Activated CD4-positive, alpha-beta memory T cell treated with anti-CD3 and anti-CD28 coated beads, Interleukin-2, amount 10 ng/mL, durations not matched to agents 7 days and 5 days (primary cell): ENCODE measurements at regions not wholly inside any gene's neighbourhood (a gene's known extent, or its start where the extent isn't known, plus 50 kb on each side); places are given as distances from the start of the nearest gene placed in this dataset.

Source experiments
- CTCF ChIA-PET: fragments of 350-600 bp; sonication (Branson Sonifier 250); formaldehyde crosslinking; loops from one replicate; lab custom pipeline; 2021; ENCODE audit warnings: antibody characterized with exemption, inconsistent platforms; lab: Charles Lee
- POLR2A ChIA-PET: fragments of 350-600 bp; sonication (Branson Sonifier 250); formaldehyde crosslinking; loops from one replicate; lab custom pipeline; 2021; ENCODE audit warnings: antibody characterized with exemption; lab: Charles Lee
- DNase-seq: peaks from one replicate; pipeline ENCODE4 v3.0.0-alpha.2; 2020
- H3K27ac Mint-ChIP-seq: one replicate; pipeline ENCODE4 v1.8.0; 2021; ENCODE audit warnings: mild to moderate bottlenecking, mixed read lengths
- H3K27me3 Mint-ChIP-seq: one replicate; pipeline ENCODE4 v1.8.0; 2021; ENCODE audit warnings: mixed read lengths
- H3K36me3 Mint-ChIP-seq: one replicate; pipeline ENCODE4 v1.8.0; 2021; ENCODE audit warnings: low read depth, mixed read lengths
- H3K4me1 Mint-ChIP-seq: one replicate; pipeline ENCODE4 v1.8.0; 2021; ENCODE audit warnings: mixed read lengths
- H3K4me3 Mint-ChIP-seq: one replicate; pipeline ENCODE4 v1.8.0; 2021; ENCODE audit warnings: mild to moderate bottlenecking, mixed read lengths
- H3K9me3 Mint-ChIP-seq: one replicate; pipeline ENCODE4 v1.8.0; 2021; ENCODE audit warnings: mixed read lengths

DNA sequence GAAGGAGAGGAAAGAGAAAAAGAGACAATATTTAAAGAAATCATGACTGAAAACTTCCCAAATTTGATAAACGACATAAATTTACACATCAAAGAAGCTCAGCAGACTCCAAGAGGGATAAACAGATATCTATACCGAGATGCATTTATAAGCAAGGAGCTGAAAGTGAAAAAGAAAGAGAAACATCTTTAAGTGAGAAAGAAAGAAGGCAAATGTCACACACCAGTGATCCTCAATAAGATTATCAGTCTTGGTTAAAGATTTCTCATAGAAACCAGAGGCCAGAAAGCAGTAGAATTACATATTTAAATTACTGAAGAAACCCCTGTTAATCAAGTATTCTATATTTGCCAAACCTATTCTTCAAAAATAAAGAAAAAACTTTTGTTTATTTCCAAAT, 424.2 kb downstream of the SLC16A7 start:
- Mint-ChIP-seq H3K4me3 (no peak overlapping the region), H3K4me1 (no peaks in the 10 kb centered on the region), H3K36me3 (no peaks in the 10 kb centered on the region), H3K27ac (no peak overlapping the region), H3K9me3 (no peaks in the 10 kb centered on the region), H3K27me3 (no peaks in the 10 kb centered on the region)
- ChIA-PET POLR2A (no interaction called here), CTCF (no interaction called here)
- no peak for DNase-seq

DNA sequence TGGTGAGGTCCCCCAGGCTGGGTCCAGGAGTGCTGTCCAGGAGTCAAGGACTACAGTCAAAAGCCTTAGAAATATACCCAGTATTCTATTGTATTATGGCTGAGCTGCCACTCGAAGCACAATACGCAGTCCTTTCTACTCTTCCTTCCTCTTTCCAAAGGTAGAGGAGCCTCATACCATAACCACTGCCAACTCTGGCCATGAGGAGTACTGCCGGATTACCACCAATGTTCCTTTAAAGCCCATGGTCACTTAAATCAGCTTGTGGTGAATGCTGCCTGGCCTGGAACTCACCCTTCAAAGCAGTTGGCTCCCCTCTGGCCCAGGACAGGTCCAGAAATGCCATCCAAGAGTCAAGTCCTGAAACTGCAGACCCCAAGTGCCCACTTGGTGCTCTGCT, 425.4 kb downstream of the SLC16A7 start:
- H3K9me3 Mint-ChIP-seq, result no peaks in the 10 kb centered on the region
- CTCF ChIA-PET, result no interaction called here
- no peak for DNase-seq
- no peak overlapping the region for H3K4me3 Mint-ChIP-seq
- no peak overlapping the region for H3K27ac Mint-ChIP-seq
- H3K4me1 Mint-ChIP-seq, result no peaks in the 10 kb centered on the region
- no peaks in the 10 kb centered on the region for H3K36me3 Mint-ChIP-seq
- H3K27me3 Mint-ChIP-seq, result no peaks in the 10 kb centered on the region
- POLR2A ChIA-PET, result no interaction called here

GRCh38 chr12:60027266-60027665, 431.4 kb downstream of the SLC16A7 start:
- no peaks in the 10 kb centered on the region for H3K9me3 Mint-ChIP-seq
- ChIA-PET POLR2A (no interaction called here), CTCF (interaction anchor here (0.6 kb wide), 1 partner anchor 601 kb away, joined by 3 read pairs; no protein-coding TSS in a partner anchor)
- no peak for DNase-seq
- no peak overlapping the region for H3K4me3 Mint-ChIP-seq
- no peaks in the 10 kb centered on the region for H3K4me1 Mint-ChIP-seq
- no peak overlapping the region for H3K27ac Mint-ChIP-seq
- H3K36me3 Mint-ChIP-seq, result no peaks in the 10 kb centered on the region
- H3K27me3 Mint-ChIP-seq, result no peaks in the 10 kb centered on the region

GRCh38 chr12:60034147-60034546, 438.3 kb downstream of the SLC16A7 start:
- DNase-seq, result no peak
- no peaks in the 10 kb centered on the region for H3K4me1 Mint-ChIP-seq
- no peaks in the 10 kb centered on the region for H3K27me3 Mint-ChIP-seq
- H3K36me3 Mint-ChIP-seq, result no peaks in the 10 kb centered on the region
- ChIA-PET POLR2A (no interaction called here), CTCF (no interaction called here)
- H3K9me3 Mint-ChIP-seq, result peaks cover 15% of the 10 kb centered on the region
- no peak overlapping the region for H3K4me3 Mint-ChIP-seq
- no peak overlapping the region for H3K27ac Mint-ChIP-seq

DNA sequence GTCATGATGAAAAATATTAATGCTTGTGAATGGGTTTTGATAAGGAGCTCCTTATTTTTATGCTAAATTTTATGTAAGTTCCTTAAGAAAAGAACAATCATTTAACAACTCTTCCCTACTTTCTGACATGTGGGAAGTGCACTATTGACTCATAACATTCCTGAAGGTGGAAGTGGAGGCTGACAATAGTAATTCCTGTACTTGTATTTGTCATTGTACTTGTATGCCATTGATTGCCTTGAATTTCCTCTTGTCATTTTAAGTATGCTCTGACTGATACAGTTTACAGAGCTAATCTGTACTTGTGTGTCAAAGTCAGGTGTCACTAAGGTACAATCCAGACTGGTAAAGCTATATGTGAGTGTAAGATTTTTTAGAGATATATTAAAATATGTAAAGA, 440.0 kb downstream of the SLC16A7 start:
- POLR2A ChIA-PET, result no interaction called here
- no peaks in the 10 kb centered on the region for H3K36me3 Mint-ChIP-seq

DNA sequence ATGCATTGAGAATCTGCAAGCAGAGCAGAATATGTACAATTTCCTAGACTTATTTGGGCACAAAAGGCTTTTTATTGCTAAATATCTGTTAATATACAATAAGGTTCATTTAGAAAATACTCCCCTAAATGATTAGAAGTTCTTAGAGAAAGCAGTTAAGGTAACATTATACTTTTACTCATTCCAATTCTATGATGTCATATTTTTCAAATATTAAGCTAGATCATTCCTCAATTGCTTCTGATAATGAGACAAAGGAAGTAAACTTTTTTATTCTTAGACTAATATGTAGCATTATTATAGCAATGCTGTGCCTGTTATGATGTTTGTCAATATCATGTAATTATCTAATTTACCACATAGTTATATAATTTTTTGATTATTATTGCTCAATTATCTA, 447.0 kb downstream of the SLC16A7 start:
- ChIA-PET POLR2A (no interaction called here), CTCF (no interaction called here)
- no peak for DNase-seq
- Mint-ChIP-seq H3K36me3 (no peaks in the 10 kb centered on the region), H3K4me3 (no peak overlapping the region), H3K4me1 (no peaks in the 10 kb centered on the region), H3K27ac (no peak overlapping the region), H3K27me3 (no peaks in the 10 kb centered on the region), H3K9me3 (peaks cover 9% of the 10 kb centered on the region)

More for the DNA sequence above, 440.0 kb downstream of the SLC16A7 start:
- CTCF ChIA-PET, result no interaction called here
- Mint-ChIP-seq H3K27ac (no peak overlapping the region), H3K27me3 (no peaks in the 10 kb centered on the region), H3K4me1 (no peaks in the 10 kb centered on the region), H3K9me3 (peaks cover 15% of the 10 kb centered on the region), H3K4me3 (no peak overlapping the region)
- no peak for DNase-seq

- POLR2A ChIA-PET, result no interaction called here
- Mint-ChIP-seq H3K27ac (no peak overlapping the region), H3K4me1 (no peaks in the 10 kb centered on the region), H3K9me3 (peaks cover 5% of the 10 kb centered on the region), H3K4me3 (no peak overlapping the region), H3K27me3 (no peaks in the 10 kb centered on the region), H3K36me3 (no peaks in the 10 kb centered on the region)
- no peak for DNase-seq
- CTCF ChIA-PET, result no interaction called here
Measured at GRCh38 chr12:60043236-60043635, 447.4 kb downstream of the SLC16A7 start.

GRCh38 chr12:60052483-60052882, 456.7 kb downstream of the SLC16A7 start:
- H3K27me3 Mint-ChIP-seq, result no peaks in the 10 kb centered on the region
- peaks cover 2% of the 10 kb centered on the region for H3K9me3 Mint-ChIP-seq
- DNase-seq, result no peak
- ChIA-PET POLR2A (no interaction called here), CTCF (no interaction called here)
- H3K27ac Mint-ChIP-seq, result no peak overlapping the region
- no peak overlapping the region for H3K4me3 Mint-ChIP-seq
- no peaks in the 10 kb centered on the region for H3K4me1 Mint-ChIP-seq
- no peaks in the 10 kb centered on the region for H3K36me3 Mint-ChIP-seq

DNA sequence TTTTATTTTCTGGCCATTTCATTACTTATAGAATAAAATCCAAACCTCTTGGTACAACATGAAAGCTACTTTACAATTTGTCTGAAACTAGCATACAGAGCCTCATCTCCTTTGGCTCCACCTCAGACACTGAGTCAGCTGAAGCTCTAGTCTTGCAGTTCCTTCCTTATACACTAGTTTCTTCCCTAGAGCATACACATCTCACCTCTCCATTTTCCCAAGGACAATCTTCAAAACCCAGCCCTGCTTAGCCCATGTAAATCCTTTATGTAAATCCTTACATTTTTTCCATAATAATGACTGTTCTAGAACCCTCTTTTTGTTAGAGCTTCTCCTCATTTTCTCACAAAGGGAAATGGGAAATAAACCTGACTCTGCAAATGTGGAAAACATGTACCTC, 463.4 kb downstream of the SLC16A7 start:
- no peak overlapping the region for H3K27ac Mint-ChIP-seq
- POLR2A ChIA-PET, result no interaction called here
- H3K4me1 Mint-ChIP-seq, result no peaks in the 10 kb centered on the region
- H3K9me3 Mint-ChIP-seq, result no peaks in the 10 kb centered on the region
- CTCF ChIA-PET, result no interaction called here
- H3K27me3 Mint-ChIP-seq, result no peaks in the 10 kb centered on the region
- no peak overlapping the region for H3K4me3 Mint-ChIP-seq
- no peaks in the 10 kb centered on the region for H3K36me3 Mint-ChIP-seq
- no peak for DNase-seq

DNA sequence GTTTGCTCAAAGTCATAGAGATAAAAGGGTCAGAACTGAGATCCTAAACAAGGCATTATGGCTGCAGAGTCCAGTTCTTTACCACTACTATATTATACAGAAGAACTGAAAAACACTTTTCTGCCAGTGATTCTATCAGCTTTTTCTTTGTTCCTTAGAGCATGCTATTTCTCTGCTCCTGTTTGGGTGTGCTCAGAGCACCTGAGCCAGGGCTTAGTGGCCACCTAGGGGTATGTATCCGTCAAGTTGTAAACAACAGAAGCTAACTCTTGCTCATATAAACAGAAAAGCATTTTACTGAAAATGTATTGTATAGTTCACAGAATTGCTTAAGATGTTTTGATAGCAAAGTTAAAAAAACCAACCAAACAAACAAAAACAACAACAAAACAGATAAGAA, 470.8 kb downstream of the SLC16A7 start:
- no peaks in the 10 kb centered on the region for H3K27me3 Mint-ChIP-seq
- no peak overlapping the region for H3K4me3 Mint-ChIP-seq
- ChIA-PET POLR2A (no interaction called here), CTCF (no interaction called here)
- no peaks in the 10 kb centered on the region for H3K4me1 Mint-ChIP-seq
- H3K9me3 Mint-ChIP-seq, result no peaks in the 10 kb centered on the region
- no peaks in the 10 kb centered on the region for H3K36me3 Mint-ChIP-seq
- no peak overlapping the region for H3K27ac Mint-ChIP-seq
- DNase-seq, result no peak

DNA sequence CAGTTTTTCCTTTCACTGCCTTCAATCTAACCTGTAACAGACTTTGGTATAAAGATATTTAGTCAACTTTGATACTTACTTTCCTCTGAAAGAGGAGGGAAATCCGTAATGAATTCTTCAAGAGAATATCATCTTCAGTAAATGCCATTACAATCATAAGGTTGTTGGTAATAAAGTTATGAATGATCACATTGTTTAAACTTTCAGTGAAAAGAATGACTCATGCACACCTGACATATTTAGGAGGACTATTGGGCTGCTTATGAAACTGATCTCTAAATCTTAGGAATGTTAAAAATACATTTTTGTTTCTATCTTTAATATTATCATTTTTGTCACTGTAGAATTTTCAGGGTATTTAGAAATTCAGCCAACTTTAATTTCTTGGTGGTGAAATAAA, 474.7 kb downstream of the SLC16A7 start:
- H3K27me3 Mint-ChIP-seq, result no peaks in the 10 kb centered on the region
- H3K9me3 Mint-ChIP-seq, result no peaks in the 10 kb centered on the region
- no peaks in the 10 kb centered on the region for H3K4me1 Mint-ChIP-seq
- H3K4me3 Mint-ChIP-seq, result no peak overlapping the region
- ChIA-PET POLR2A (no interaction called here), CTCF (no interaction called here)
- no peak for DNase-seq
- H3K36me3 Mint-ChIP-seq, result no peaks in the 10 kb centered on the region
- no peak overlapping the region for H3K27ac Mint-ChIP-seq

- H3K27ac Mint-ChIP-seq, result no peak overlapping the region
- DNase-seq, result no peak
- H3K27me3 Mint-ChIP-seq, result no peaks in the 10 kb centered on the region
- no peaks in the 10 kb centered on the region for H3K4me1 Mint-ChIP-seq
- no peak overlapping the region for H3K4me3 Mint-ChIP-seq
- ChIA-PET POLR2A (no interaction called here), CTCF (no interaction called here)
- H3K36me3 Mint-ChIP-seq, result no peaks in the 10 kb centered on the region
- no peaks in the 10 kb centered on the region for H3K9me3 Mint-ChIP-seq
Measured at GRCh38 chr12:60071759-60072191, 475.9 kb downstream of the SLC16A7 start.

DNA sequence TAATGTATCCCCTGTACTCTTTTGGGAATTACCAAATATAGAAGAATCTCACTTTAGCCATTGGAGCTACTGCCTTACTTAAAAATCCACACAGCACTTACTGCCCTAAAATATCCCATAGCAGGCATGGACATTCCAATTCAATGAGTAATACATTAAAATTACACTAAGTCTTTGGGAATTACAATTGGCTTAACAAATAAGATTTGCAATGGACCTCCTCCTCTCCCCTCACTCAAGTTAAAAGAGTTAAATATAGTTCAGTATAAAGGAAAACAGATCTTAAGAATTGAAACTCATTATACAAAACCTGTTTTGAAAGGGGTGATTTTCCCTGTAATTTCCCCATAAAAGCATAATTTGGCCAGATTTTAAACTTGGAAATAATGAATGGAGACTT, 477.1 kb downstream of the SLC16A7 start:
- no peaks in the 10 kb centered on the region for H3K27me3 Mint-ChIP-seq
- no peak overlapping the region for H3K27ac Mint-ChIP-seq
- DNase-seq, result no peak
- POLR2A ChIA-PET, result no interaction called here
- H3K36me3 Mint-ChIP-seq, result no peaks in the 10 kb centered on the region
- no peak overlapping the region for H3K4me3 Mint-ChIP-seq
- H3K4me1 Mint-ChIP-seq, result no peaks in the 10 kb centered on the region
- no peaks in the 10 kb centered on the region for H3K9me3 Mint-ChIP-seq
- CTCF ChIA-PET, result no interaction called here

GRCh38 chr12:60075091-60075490, 479.3 kb downstream of the SLC16A7 start:
- DNase-seq, result no peak
- Mint-ChIP-seq H3K36me3 (no peaks in the 10 kb centered on the region), H3K27ac (no peak overlapping the region), H3K9me3 (no peaks in the 10 kb centered on the region), H3K4me3 (no peak overlapping the region), H3K27me3 (no peaks in the 10 kb centered on the region), H3K4me1 (no peaks in the 10 kb centered on the region)
- POLR2A ChIA-PET, result no interaction called here
- CTCF ChIA-PET, result no interaction called here

- no peaks in the 10 kb centered on the region for H3K4me1 Mint-ChIP-seq
- DNase-seq, result no peak
- no peaks in the 10 kb centered on the region for H3K36me3 Mint-ChIP-seq
- H3K9me3 Mint-ChIP-seq, result no peaks in the 10 kb centered on the region
- POLR2A ChIA-PET, result no interaction called here
- no peak overlapping the region for H3K4me3 Mint-ChIP-seq
- CTCF ChIA-PET, result no interaction called here
- no peak overlapping the region for H3K27ac Mint-ChIP-seq
- no peaks in the 10 kb centered on the region for H3K27me3 Mint-ChIP-seq
Measured at GRCh38 chr12:60078026-60078425, 482.2 kb downstream of the SLC16A7 start.
